GM13977 (cell line): ENCODE measurements at regions not wholly inside any gene's neighbourhood (a gene's known extent, or its start where the extent isn't known, plus 50 kb on each side); places are given as distances from the start of the nearest gene placed in this dataset.

Experiments
- DNase-seq: peaks from one replicate; pipeline ENCODE4 v3.0.0; 2012; ENCODE audit warnings: low spot score
- in situ Hi-C: fragments of 300-500 bp; cut with MboI; formaldehyde crosslinking; loops from one replicate; pipeline ENCODE4 v1.12.0; 2022; ENCODE audit warnings: low sequenced_read_pairs, low pct_unique_long_range_greater_than_20kb, mixed read lengths, inconsistent platforms; ENCODE audit not compliant: unreplicated experiment
- TF ChIP-seq, protein P1 (sequence below): IDR thresholded peaks from 2 replicates; pipeline ENCODE4 v1.5.1; 2012; ENCODE audit warnings: mild to moderate bottlenecking, control low read depth; ENCODE audit not compliant: insufficient read depth; ENCODE audit errors: extremely low read depth, missing control alignments

DNA sequence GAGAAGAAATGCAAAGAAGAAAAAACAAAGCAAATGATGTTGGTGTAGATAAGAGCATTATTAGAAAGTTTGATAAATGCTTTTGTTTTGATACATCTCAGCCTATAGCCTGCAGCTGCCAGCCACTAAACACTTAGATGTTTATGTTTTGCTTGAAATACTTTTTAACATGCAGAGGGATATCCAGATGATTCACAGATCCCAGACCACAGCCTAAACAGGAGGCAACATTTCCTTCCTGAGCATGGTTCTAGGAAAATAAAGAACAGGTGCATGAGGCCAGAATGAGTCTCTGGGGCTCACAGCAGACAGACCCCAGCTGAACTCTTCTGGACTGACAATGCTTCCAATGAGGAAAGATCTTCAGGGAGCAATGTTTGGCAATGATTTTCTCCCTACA is 103.7 kb upstream of the EEA1 start:
- no peak for DNase-seq

DNA sequence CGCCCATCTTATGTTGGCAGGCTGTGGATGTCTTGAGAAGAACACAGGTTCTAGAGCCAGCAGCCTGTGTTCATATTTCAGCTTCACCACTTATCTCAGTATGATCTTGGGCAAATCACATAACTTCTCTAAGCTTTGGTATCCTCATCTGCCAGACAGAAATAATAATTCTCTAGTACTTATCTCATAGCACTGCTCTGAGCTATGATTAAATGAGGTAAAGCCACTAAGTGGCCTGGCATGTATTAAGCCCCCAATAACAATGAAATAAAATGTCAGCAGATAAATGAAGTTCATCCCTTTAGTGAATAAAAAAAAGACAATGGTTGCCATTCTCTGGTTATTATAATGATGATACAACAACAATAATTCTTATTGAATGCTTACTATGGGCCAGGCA is 104.9 kb upstream of the EEA1 start:
- DNase-seq = no peak
- TF ChIP-seq, protein P1, sequence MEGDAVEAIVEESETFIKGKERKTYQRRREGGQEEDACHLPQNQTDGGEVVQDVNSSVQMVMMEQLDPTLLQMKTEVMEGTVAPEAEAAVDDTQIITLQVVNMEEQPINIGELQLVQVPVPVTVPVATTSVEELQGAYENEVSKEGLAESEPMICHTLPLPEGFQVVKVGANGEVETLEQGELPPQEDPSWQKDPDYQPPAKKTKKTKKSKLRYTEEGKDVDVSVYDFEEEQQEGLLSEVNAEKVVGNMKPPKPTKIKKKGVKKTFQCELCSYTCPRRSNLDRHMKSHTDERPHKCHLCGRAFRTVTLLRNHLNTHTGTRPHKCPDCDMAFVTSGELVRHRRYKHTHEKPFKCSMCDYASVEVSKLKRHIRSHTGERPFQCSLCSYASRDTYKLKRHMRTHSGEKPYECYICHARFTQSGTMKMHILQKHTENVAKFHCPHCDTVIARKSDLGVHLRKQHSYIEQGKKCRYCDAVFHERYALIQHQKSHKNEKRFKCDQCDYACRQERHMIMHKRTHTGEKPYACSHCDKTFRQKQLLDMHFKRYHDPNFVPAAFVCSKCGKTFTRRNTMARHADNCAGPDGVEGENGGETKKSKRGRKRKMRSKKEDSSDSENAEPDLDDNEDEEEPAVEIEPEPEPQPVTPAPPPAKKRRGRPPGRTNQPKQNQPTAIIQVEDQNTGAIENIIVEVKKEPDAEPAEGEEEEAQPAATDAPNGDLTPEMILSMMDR = no peak
- in situ Hi-C loops = no loop called here

More for the DNA sequence above, 103.7 kb upstream of the EEA1 start:
- in situ Hi-C loops = no loop called here
- TF ChIP-seq, protein P1 = no peak

DNA sequence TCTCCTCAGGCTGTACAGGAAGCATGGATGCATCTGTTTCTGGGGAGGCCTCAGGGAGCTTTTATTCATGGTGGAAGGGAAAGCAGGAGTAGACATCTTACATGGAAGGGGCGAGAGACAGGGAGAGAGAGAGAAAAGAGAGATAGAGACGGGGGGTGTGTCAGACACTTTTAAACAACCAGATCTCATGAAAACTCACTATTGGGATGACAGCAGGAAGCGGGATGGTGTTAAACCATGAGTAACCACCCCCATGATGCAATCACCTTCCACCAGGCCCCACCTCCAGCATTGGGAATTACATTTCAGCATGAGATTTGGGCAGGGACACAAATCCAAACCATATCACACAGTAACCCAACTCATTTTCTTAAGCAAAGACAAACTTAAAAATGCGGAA is 110.0 kb upstream of the EEA1 start:
- in situ Hi-C loops = no loop called here
- no peak for DNase-seq
- TF ChIP-seq, protein P1 = no peak

DNA sequence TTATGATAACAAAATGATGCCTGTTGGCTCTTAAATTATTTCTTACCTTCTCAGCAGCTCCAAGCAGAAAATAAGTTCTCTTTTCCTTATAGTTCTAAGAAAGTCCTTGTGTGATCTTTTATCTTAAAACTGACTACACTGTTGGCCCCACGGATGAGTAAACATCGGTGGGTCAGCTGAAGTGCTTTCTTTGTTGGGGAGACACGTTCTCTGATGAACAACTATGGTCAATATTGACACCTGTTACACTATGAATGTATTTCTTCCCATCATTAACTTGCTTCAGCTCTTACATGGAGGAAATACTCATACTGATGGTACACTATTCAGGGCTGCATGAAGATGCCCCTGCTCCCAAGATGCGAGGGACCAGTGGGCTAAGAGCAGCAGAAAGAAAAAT is 110.8 kb upstream of the EEA1 start:
- no peak for DNase-seq
- in situ Hi-C loops = no loop called here
- TF ChIP-seq, protein P1 = no peak

DNA sequence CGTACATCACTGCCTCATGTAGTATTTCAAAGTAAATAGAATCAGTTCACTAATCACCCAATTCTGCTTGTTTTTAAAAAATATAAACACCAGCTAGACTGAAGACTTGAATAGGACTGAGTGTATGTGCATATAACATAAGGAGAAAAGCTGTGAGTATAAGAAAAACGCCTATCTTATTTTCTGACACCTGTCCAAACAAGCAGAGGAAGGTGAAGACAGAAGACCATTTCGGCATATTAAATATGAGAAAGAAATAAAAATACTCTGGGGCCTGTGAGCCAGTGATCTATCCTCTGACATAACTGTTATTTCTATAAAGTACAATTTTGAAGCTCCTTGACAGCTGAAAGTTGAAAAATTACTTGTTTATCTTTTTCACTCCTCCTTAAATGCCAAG is 111.3 kb upstream of the EEA1 start:
- no peak for DNase-seq
- in situ Hi-C loops = no loop called here
- TF ChIP-seq, protein P1 = no peak

DNA sequence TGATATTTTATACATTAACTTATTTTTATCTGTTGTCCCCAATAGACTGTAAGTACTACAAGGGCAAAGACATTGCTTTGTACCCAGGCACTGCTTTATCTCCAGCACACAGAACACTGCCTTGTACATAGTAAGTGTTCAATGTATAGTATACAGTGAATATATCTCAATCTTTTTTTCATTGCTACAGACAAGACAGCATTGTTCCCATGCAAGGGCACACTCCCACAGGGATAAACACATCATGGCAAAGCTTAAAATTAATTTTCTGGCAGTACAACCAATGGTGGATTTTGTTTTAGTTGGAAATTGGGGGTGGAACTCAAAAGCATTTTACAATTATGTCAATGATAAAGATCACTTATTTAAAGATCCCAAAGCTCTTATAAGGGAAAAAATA is 112.3 kb upstream of the EEA1 start:
- TF ChIP-seq, protein P1 = no peak
- in situ Hi-C loops = no loop called here
- DNase-seq = no peak

DNA sequence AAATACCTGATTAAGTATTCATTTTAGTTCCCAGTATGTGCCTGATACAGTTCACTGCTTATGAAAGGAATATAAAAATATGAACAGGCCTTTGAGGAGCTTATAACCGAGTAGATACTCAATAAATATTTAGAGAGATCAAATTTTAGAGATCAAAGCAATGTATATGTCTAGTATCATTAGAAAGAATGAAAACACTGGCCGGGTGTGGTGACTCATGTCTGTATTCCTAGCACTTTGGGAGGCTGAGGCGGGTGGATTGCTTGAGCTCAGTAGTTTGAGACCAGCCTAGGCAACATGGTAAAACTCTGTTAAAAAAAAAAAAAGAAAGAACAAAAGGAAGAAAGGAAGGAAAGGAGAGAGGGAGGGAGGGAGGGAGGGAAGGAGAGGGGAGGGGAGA is 113.2 kb upstream of the EEA1 start:
- in situ Hi-C loops = no loop called here
- DNase-seq = no peak
- TF ChIP-seq, protein P1 = no peak
